A549 (cell line): ENCODE measurements at regions not wholly inside any gene's neighbourhood (a gene's known extent, or its start where the extent isn't known, plus 50 kb on each side); places are given as distances from the start of the nearest gene placed in this dataset.

Source experiments
- CTCF ChIP-seq: fragments of >200 bp; sonication (Bioruptor Twin); formaldehyde crosslinking; IDR thresholded peaks from 3 replicates; pipeline ENCODE4 v1.5.1; 2016
- FOSB ChIP-seq: fragments of 250-450 bp; sonication (Bioruptor Pico); IDR thresholded peaks from 2 replicates; pipeline ENCODE4 v1.5.0; 2020; ENCODE audit warnings: mild to moderate bottlenecking, moderate library complexity

GRCh38 chr9:105053209-105053652, 125.3 kb upstream of the ABCA1 start:
- no peak for TF ChIP-seq CTCF
- TF ChIP-seq FOSB (CRISPR knock-in tag) = no peak
